HepG2 (cell line): ENCODE measurements at regions not wholly inside any gene's neighbourhood (a gene's known extent, or its start where the extent isn't known, plus 50 kb on each side); places are given as distances from the start of the nearest gene placed in this dataset.

Experiments
- ATAC-seq: fragments of 200-7000 bp; cut with Tn5 transposase; 3 replicates; pipeline ENCODE4 v1.9.1; 2020; ENCODE audit warnings: mild to moderate bottlenecking, moderate library complexity
- BruUV-seq: library from RNA; stranded (reverse); fragments of 400-500 nt; replicated peaks from 2 replicates; lab custom pipeline; 2021; lab: Mats Ljungman, UMichigan
- CTCF ChIA-PET: fragments of 300-600 bp; formaldehyde crosslinking; extraction: SDS; loops from one replicate; lab custom pipeline; 2021; ENCODE audit warnings: low total read pairs, inconsistent platforms, low intra/inter-chr PET ratio; lab: Yijun Ruan, JAX
- POLR2A ChIA-PET: fragments of 350-600 bp; sonication (Branson Sonifier 250); formaldehyde crosslinking; loops from one replicate; lab custom pipeline; 2020; ENCODE audit warnings: antibody characterized with exemption, inconsistent platforms; lab: Yijun Ruan, JAX
- DNase-seq: peaks from one replicate; pipeline ENCODE4 v3.0.0-alpha.2; 2015; ENCODE audit warnings: low spot score
- FAIRE-seq: peaks from 3 replicates; lab custom pipeline; 2011; peaks lifted over from hg19 to GRCh38; lab: Jason Lieb, UNC
- H2AFZ ChIP-seq: one replicate; pipeline ENCODE4 v1.6.1; 2011; ENCODE audit warnings: low read length, inconsistent platforms
- H3K27ac ChIP-seq: fragments of 300-600 bp; 3 replicates; pipeline ENCODE4 v1.8.0; 2011; ENCODE audit warnings: mixed run types, mild to moderate bottlenecking, mixed read lengths, low read length, inconsistent platforms; ENCODE audit not compliant: insufficient read depth; ENCODE audit errors: extremely low read length
- H3K27me3 ChIP-seq, 2 experiments: fragments of 200-600 bp in 1 of 2; 2 replicates in 1 of 2; 3 replicates in 1 of 2; pipeline versions ENCODE4 v1.6.0 to v1.8.0; 2011; ENCODE audit warnings: low read length in 2 of 2, mild to moderate bottlenecking in 2 of 2, moderate library complexity in 2 of 2, inconsistent platforms in 1 of 2; ENCODE audit not compliant: insufficient read depth in 2 of 2, control insufficient read depth in 1 of 2
- H3K36me3 ChIP-seq, 2 experiments: fragments of 200-600 bp in 1 of 2; replicated peaks in 1 of 2; 2 replicates in 1 of 2; 3 replicates in 1 of 2; pipeline versions ENCODE4 v1.5.1 to v1.8.0; 2011; ENCODE audit warnings: low read length in 2 of 2, inconsistent platforms in 1 of 2; ENCODE audit not compliant: insufficient read depth in 2 of 2, control insufficient read depth in 1 of 2
- H3K4me1 ChIP-seq: 2 replicates; pipeline ENCODE4 v1.5.1; 2012; ENCODE audit warnings: low read length, inconsistent platforms; ENCODE audit not compliant: insufficient read depth
- H3K4me2 ChIP-seq: 2 replicates; pipeline ENCODE4 v1.6.0; 2011; ENCODE audit warnings: low read depth, low read length, inconsistent platforms
- H3K4me3 ChIP-seq, 3 experiments: fragments of 200-600 bp in 1 of 3; sonication (generic), shearing (Covaris generic) in 1 of 3; replicated peaks in 1 of 3; 2 replicates each; pipeline ENCODE4 v1.5.1; 2011 to 2016; ENCODE audit warnings: low read length in 3 of 3, inconsistent platforms in 2 of 3, low read depth in 2 of 3, mild to moderate bottlenecking in 2 of 3, control low read depth in 1 of 3, mixed read lengths in 1 of 3; ENCODE audit not compliant: insufficient read depth in 1 of 3
- H3K79me2 ChIP-seq: one replicate; pipeline ENCODE4 v1.6.1; 2011; ENCODE audit warnings: low read length, inconsistent platforms; ENCODE audit not compliant: insufficient read depth
- H3K9ac ChIP-seq: 2 replicates; pipeline ENCODE4 v1.6.0; 2011; ENCODE audit warnings: mild to moderate bottlenecking, low read depth, low read length, inconsistent platforms; ENCODE audit not compliant: insufficient read depth
- H3K9me3 ChIP-seq: 2 replicates; pipeline ENCODE4 v1.5.1; 2012; ENCODE audit warnings: mild to moderate bottlenecking, low read length
- H4K20me1 ChIP-seq: 2 replicates; pipeline ENCODE4 v1.6.0; 2011; ENCODE audit warnings: inconsistent platforms, mild to moderate bottlenecking, low read length, moderate library complexity; ENCODE audit not compliant: insufficient read depth
- GTF3A ChIP-seq: sonication (generic); formaldehyde crosslinking; conservative IDR thresholded peaks from 2 replicates; pipeline ENCODE4 v1.4.0; 2020; ENCODE audit warnings: mild to moderate bottlenecking, missing genetic modification reagents
- KAT2B ChIP-seq: fragments of 150-350 bp; IDR thresholded peaks from 2 replicates; pipeline ENCODE4 v1.6.1; 2014; ENCODE audit warnings: low read depth, low read length, borderline replicate concordance
- MXD4 ChIP-seq: IDR thresholded peaks from 2 replicates; pipeline ENCODE4 v1.6.1; 2016; ENCODE audit warnings: mild to moderate bottlenecking, missing biosample characterization, missing genetic modification reagents
- NR0B2 ChIP-seq: sonication (generic); formaldehyde crosslinking; IDR thresholded peaks from 2 replicates; pipeline ENCODE4 v1.4.0; 2020; ENCODE audit warnings: mild to moderate bottlenecking, missing genetic modification reagents
- ZNF160 ChIP-seq: sonication (generic); formaldehyde crosslinking; IDR thresholded peaks from 2 replicates; pipeline ENCODE4 v1.8.0; 2022; ENCODE audit warnings: mild to moderate bottlenecking, inconsistent platforms, missing genetic modification reagents
- ZNF639 ChIP-seq: conservative IDR thresholded peaks from 2 replicates; pipeline ENCODE4 v1.6.1; 2018; ENCODE audit warnings: missing genetic modification reagents
- WGBS: methylation state at CpG from one replicate; pipeline ENCODE4 v1.1.6; 2017; ENCODE audit warnings: low lambda C conversion rate; 5-methylcytosine and 5-hydroxymethylcytosine counted together
- in situ Hi-C: cut with HindIII; loops from 2 replicates; pipeline ENCODE4 v1.10.0; 2017; ENCODE audit warnings: low pct_unique_long_range_greater_than_20kb; ENCODE audit not compliant: extremely low pct_ligation_motif_present
- intact Hi-C: fragments of 100-400 bp; cut with micrococcal nuclease; formaldehyde crosslinking; loops from one replicate; pipeline ENCODE4 v1.10.0; 2022; ENCODE audit not compliant: unreplicated experiment

- Histone ChIP-seq H3K4me1 (0 out of 2 replicates have a peak, but pooled peaks cover 6% of the 10 kb centered on the region), H3K27me3 (no peaks in the 10 kb centered on the region), H3K9ac (no peak overlapping the region), H3K4me3 (no peak overlapping the region), H3K36me3 (no peaks in the 10 kb centered on the region), H3K27ac (no peak overlapping the region), H3K79me2 (no peaks in the 10 kb centered on the region), H4K20me1 (no peaks in the 10 kb centered on the region), H2AFZ (no peak overlapping the region), H3K4me2 (no peak overlapping the region), H3K9me3 (no peaks in the 10 kb centered on the region)
- in situ Hi-C loops, result no loop called here
- TF ChIP-seq ZNF160 (CRISPR knock-in tag) (no peak), ZNF639 (CRISPR knock-in tag) (no peak), KAT2B (no peak), GTF3A (CRISPR knock-in tag) (no peak), MXD4 (no peak), NR0B2 (CRISPR knock-in tag) (no peak)
- BruUV-seq, result no TSS peak
- ChIA-PET CTCF (interaction anchor here (0.9 kb wide), 1 partner anchor 881 kb away, joined by 3 read pairs; no protein-coding TSS in a partner anchor), POLR2A (no interaction called here)
- DNase-seq, result no peak
- no peak for FAIRE-seq
- ATAC-seq, result no peak
- intact Hi-C loops, result loop anchor here (1.0 kb wide), 1 partner anchor 316 kb away; no protein-coding TSS in a partner anchor
- WGBS, result 20% methylated on average over 8 of the region's 9 CpGs
These were observed 185.0 kb downstream of the DIRAS2 start for GRCh38 chr9:90457386-90458190.
